RWPE1 (cell line): ENCODE measurements at regions not wholly inside any gene's neighbourhood (a gene's known extent, or its start where the extent isn't known, plus 50 kb on each side); places are given as distances from the start of the nearest gene placed in this dataset.

Experiments used
- CTCF ChIA-PET: fragments of 350-600 bp; sonication (Branson Sonifier 250); formaldehyde crosslinking; extraction: SDS; loops from one replicate; lab custom pipeline; 2021; lab: Yijun Ruan, JAX
- POLR2A ChIA-PET: fragments of 400-600 bp; formaldehyde crosslinking; extraction: SDS; loops from one replicate; lab custom pipeline; 2020; ENCODE audit warnings: antibody characterized with exemption; ENCODE audit not compliant: low non-redundant PET; lab: Yijun Ruan, JAX
- DNase-seq: peaks from one replicate; pipeline ENCODE4 v3.0.0; 2012; ENCODE audit warnings: low spot score
- H3K27ac ChIP-seq: fragments of 450-650 bp; 2 replicates; pipeline ENCODE4 v1.5.1; 2017
- CTCF ChIP-seq: fragments of 450-650 bp; conservative IDR thresholded peaks from 2 replicates; pipeline ENCODE4 v1.5.1; 2017; ENCODE audit warnings: low read depth, mild to moderate bottlenecking

DNA sequence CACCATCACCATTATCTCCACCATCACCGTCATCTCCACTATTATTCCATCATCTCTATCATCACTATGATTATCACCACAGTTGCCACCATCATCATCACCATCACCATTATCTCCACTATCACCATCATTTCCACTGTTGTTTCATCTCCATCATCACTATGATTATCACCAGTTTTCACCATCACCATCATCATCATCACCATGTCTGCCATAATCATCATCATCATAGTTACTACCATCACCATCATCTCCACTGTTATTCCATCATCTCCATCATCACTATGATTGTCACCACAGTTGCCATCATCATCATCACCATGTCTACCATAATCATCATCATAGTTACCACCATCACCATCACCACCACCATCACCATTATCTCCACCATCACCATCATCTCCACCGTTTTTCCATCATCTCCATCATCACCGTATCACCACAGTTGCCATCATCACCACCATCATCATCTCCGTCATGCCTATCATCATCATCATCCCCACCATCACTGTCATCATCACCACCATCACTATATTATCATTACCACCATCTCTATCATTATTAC lies 264.9 kb downstream of the BRD1 start:
- TF ChIP-seq CTCF, result no peak
- no peak overlapping the region for H3K27ac ChIP-seq
- CTCF ChIA-PET, result no interaction called here
- POLR2A ChIA-PET, result no interaction called here
- no peak for DNase-seq

GRCh38 chr22:49561976-49562375 lies 265.7 kb downstream of the BRD1 start:
- no peak for TF ChIP-seq CTCF
- ChIA-PET CTCF (no interaction called here), POLR2A (no interaction called here)
- DNase-seq, result no peak
- H3K27ac ChIP-seq, result no peak overlapping the region

- POLR2A ChIA-PET, result no interaction called here
- TF ChIP-seq CTCF, result no peak
- no peak overlapping the region for H3K27ac ChIP-seq
- CTCF ChIA-PET, result no interaction called here
- no peak for DNase-seq
These were observed 266.3 kb downstream of the BRD1 start for GRCh38 chr22:49561338-49561737.

GRCh38 chr22:49555526-49555925 lies 272.1 kb downstream of the BRD1 start:
- no peak for DNase-seq
- no peak overlapping the region for H3K27ac ChIP-seq
- CTCF ChIA-PET, result no interaction called here
- no peak for TF ChIP-seq CTCF
- POLR2A ChIA-PET, result no interaction called here

DNA sequence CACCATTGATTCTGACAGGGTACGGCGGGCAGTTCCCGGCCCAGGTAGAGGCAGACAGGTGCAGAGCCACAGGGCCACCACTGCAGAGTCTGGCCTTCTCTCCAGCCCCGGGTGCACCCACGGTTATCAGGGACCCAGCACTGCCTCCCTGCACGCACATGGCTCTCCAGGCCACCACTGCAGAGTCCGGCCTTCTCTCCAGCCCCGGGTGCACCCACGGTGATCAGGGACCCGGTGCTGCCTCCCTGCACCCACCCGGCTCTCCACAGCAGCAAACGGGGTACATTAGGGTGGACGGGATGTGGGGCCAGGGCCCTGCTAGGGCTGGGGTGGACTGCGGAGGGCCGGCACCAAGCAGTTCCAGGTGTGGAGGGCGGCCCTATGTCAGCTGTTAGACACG lies 272.9 kb downstream of the BRD1 start:
- CTCF ChIA-PET, result no interaction called here
- no peak overlapping the region for H3K27ac ChIP-seq
- POLR2A ChIA-PET, result no interaction called here
- TF ChIP-seq CTCF, result no peak
- DNase-seq, result no peak

GRCh38 chr22:49554296-49554625 lies 273.4 kb downstream of the BRD1 start:
- H3K27ac ChIP-seq, result no peak overlapping the region
- DNase-seq, result no peak
- no peak for TF ChIP-seq CTCF
- CTCF ChIA-PET, result no interaction called here
- POLR2A ChIA-PET, result no interaction called here
